Urinary bladder (tissue), 3 donors: ENCODE measurements at regions not wholly inside any gene's neighbourhood (a gene's known extent, or its start where the extent isn't known, plus 50 kb on each side); places are given as distances from the start of the nearest gene placed in this dataset.
"Not testable (repeated sequence)": the region's sequence is repeated elsewhere in the genome, so short reads cannot be mapped to it uniquely, and the experiment has no call there.

Source experiments
- DNase-seq: peaks from one replicate; pipeline ENCODE4 v3.0.0-alpha.2; 2015; ENCODE audit errors: extremely low spot score
- H3K27ac ChIP-seq: one replicate; pipeline ENCODE4 v1.5.1; 2013; ENCODE audit warnings: low read depth, mild to moderate bottlenecking, moderate library complexity
- H3K36me3 ChIP-seq: one replicate; pipeline ENCODE4 v1.6.1; 2013; ENCODE audit warnings: mild to moderate bottlenecking, moderate library complexity; ENCODE audit not compliant: insufficient read depth
- H3K4me1 ChIP-seq: one replicate; pipeline ENCODE4 v1.6.1; 2013; ENCODE audit warnings: mild to moderate bottlenecking, moderate library complexity; ENCODE audit not compliant: insufficient read depth
- H3K4me3 ChIP-seq: one replicate; pipeline ENCODE4 v1.5.1; 2013; ENCODE audit warnings: low read depth, low read length
- WGBS: extraction: QIAGEN DNeasy Blood & Tissue Kit; methylation state at CpG from one replicate; pipeline ENCODE4 v1.1.7; 2013; 5-methylcytosine and 5-hydroxymethylcytosine counted together
- donor health status: healthy with polysubstance abuse.
- donor health status: healthy.

- 64% methylated on average over 10 of the region's 10 CpGs for WGBS
- H3K4me3 ChIP-seq = no peak overlapping the region
- no peak overlapping the region for H3K27ac ChIP-seq
- H3K36me3 ChIP-seq = no peaks in the 10 kb centered on the region
- DNase-seq = no peak
- H3K4me1 ChIP-seq = no peaks in the 10 kb centered on the region
Observed at GRCh38 chr3:82461049-82461889, 699.8 kb upstream of the GBE1 start.

GRCh38 chr3:82448320-82448719 lies 686.9 kb upstream of the GBE1 start:
- no peaks in the 10 kb centered on the region for H3K4me1 ChIP-seq
- no peak for DNase-seq
- no peak overlapping the region for H3K27ac ChIP-seq
- H3K36me3 ChIP-seq = no peaks in the 10 kb centered on the region
- WGBS = 64% methylated on average over 2 of the region's 2 CpGs
- no peak overlapping the region for H3K4me3 ChIP-seq

GRCh38 chr3:82428821-82429220 lies 667.4 kb upstream of the GBE1 start:
- 9% methylated on average over 7 of the region's 7 CpGs for WGBS
- not testable (repeated sequence) for DNase-seq

GRCh38 chr3:82424031-82424339 lies 662.5 kb upstream of the GBE1 start:
- 29% methylated on average over 1 of the region's 1 CpG for WGBS
- H3K4me3 ChIP-seq = no peak overlapping the region
- no peaks in the 10 kb centered on the region for H3K36me3 ChIP-seq
- H3K4me1 ChIP-seq = no peaks in the 10 kb centered on the region
- DNase-seq = no peak
- no peak overlapping the region for H3K27ac ChIP-seq

More at GRCh38 chr3:82428821-82429220, 667.4 kb upstream of the GBE1 start:
- H3K36me3 ChIP-seq, H3K27ac ChIP-seq, H3K4me3 ChIP-seq, H3K4me1 ChIP-seq: not testable (repeated sequence)

- H3K4me3 ChIP-seq = no peak overlapping the region
- WGBS = 20% methylated on average over 2 of the region's 2 CpGs
- no peak for DNase-seq
- H3K4me1 ChIP-seq = no peaks in the 10 kb centered on the region
- H3K27ac ChIP-seq = no peak overlapping the region
- no peaks in the 10 kb centered on the region for H3K36me3 ChIP-seq
Observed at GRCh38 chr3:82423268-82424030, 662.0 kb upstream of the GBE1 start.

GRCh38 chr3:82416830-82417229 lies 655.4 kb upstream of the GBE1 start:
- Histone ChIP-seq H3K4me3 (no peak overlapping the region), H3K36me3 (no peaks in the 10 kb centered on the region), H3K27ac (no peak overlapping the region), H3K4me1 (no peaks in the 10 kb centered on the region)
- DNase-seq = no peak
- WGBS = 77% methylated on average over 1 of the region's 1 CpG

- H3K36me3 ChIP-seq = no peaks in the 10 kb centered on the region
- H3K4me1 ChIP-seq = no peaks in the 10 kb centered on the region
- H3K27ac ChIP-seq = no peak overlapping the region
- 83% methylated on average over 1 of the region's 1 CpG for WGBS
- no peak for DNase-seq
- H3K4me3 ChIP-seq = no peak overlapping the region
Observed at GRCh38 chr3:82416349-82416748, 654.9 kb upstream of the GBE1 start.

GRCh38 chr3:82413171-82413570 lies 651.7 kb upstream of the GBE1 start:
- Histone ChIP-seq H3K4me1 (no peaks in the 10 kb centered on the region), H3K27ac (no peak overlapping the region), H3K4me3 (no peak overlapping the region), H3K36me3 (no peaks in the 10 kb centered on the region)
- WGBS = 85% methylated on average over 2 of the region's 2 CpGs
- no peak for DNase-seq

GRCh38 chr3:82410366-82410765 lies 648.9 kb upstream of the GBE1 start:
- Histone ChIP-seq H3K27ac (no peak overlapping the region), H3K4me1 (no peaks in the 10 kb centered on the region), H3K4me3 (no peak overlapping the region), H3K36me3 (no peaks in the 10 kb centered on the region)
- no peak for DNase-seq

GRCh38 chr3:82409842-82410241 lies 648.4 kb upstream of the GBE1 start:
- H3K36me3 ChIP-seq = no peaks in the 10 kb centered on the region
- 60% methylated on average over 1 of the region's 1 CpG for WGBS
- H3K27ac ChIP-seq = no peak overlapping the region
- no peak for DNase-seq
- no peaks in the 10 kb centered on the region for H3K4me1 ChIP-seq
- H3K4me3 ChIP-seq = no peak overlapping the region

- no peak overlapping the region for H3K27ac ChIP-seq
- no peaks in the 10 kb centered on the region for H3K4me1 ChIP-seq
- no peaks in the 10 kb centered on the region for H3K36me3 ChIP-seq
- DNase-seq = no peak
- no peak overlapping the region for H3K4me3 ChIP-seq
Observed at GRCh38 chr3:82392203-82392775, 630.8 kb upstream of the GBE1 start.

GRCh38 chr3:82390868-82391267 lies 629.4 kb upstream of the GBE1 start:
- DNase-seq = no peak
- Histone ChIP-seq H3K27ac (no peak overlapping the region), H3K4me1 (no peaks in the 10 kb centered on the region), H3K36me3 (no peaks in the 10 kb centered on the region), H3K4me3 (no peak overlapping the region)
- 82% methylated on average over 4 of the region's 4 CpGs for WGBS

- WGBS = 53% methylated on average over 2 of the region's 2 CpGs
- no peak for DNase-seq
- H3K4me1 ChIP-seq = no peaks in the 10 kb centered on the region
- no peaks in the 10 kb centered on the region for H3K36me3 ChIP-seq
- no peak overlapping the region for H3K4me3 ChIP-seq
- no peak overlapping the region for H3K27ac ChIP-seq
Observed at GRCh38 chr3:82386647-82387046, 625.2 kb upstream of the GBE1 start.

GRCh38 chr3:82384181-82384580 lies 622.7 kb upstream of the GBE1 start:
- H3K4me1 ChIP-seq = no peaks in the 10 kb centered on the region
- H3K27ac ChIP-seq = no peak overlapping the region
- no peak overlapping the region for H3K4me3 ChIP-seq
- WGBS = 51% methylated on average over 3 of the region's 3 CpGs
- no peaks in the 10 kb centered on the region for H3K36me3 ChIP-seq
- no peak for DNase-seq
